Stimulated activated CD4-positive, alpha-beta T cell treated with anti-CD3 and anti-CD28 coated beads, Interleukin-1b, Interleukin-23, amount 100 ng/mL, for 48 hours (primary cell): ENCODE measurements at regions not wholly inside any gene's neighbourhood (a gene's known extent, or its start where the extent isn't known, plus 50 kb on each side); places are given as distances from the start of the nearest gene placed in this dataset.
"Not testable (repeated sequence)": the region's sequence is repeated elsewhere in the genome, so short reads cannot be mapped to it uniquely, and the experiment has no call there.

Experiments used
- DNase-seq: peaks from one replicate; pipeline ENCODE4 v3.0.0-alpha.2; 2020

- no peak for DNase-seq
Observed at GRCh38 chr3:26291840-26292239, 330.7 kb upstream of the LRRC3B start.

- no peak for DNase-seq
Observed at GRCh38 chr3:26292780-26293179, 329.8 kb upstream of the LRRC3B start.

- DNase-seq = no peak
Observed at GRCh38 chr3:26293329-26293844, 329.2 kb upstream of the LRRC3B start.

GRCh38 chr3:26307192-26307591 is 315.4 kb upstream of the LRRC3B start:
- DNase-seq = no peak

- DNase-seq = no peak
Observed at GRCh38 chr3:26307787-26308186, 314.8 kb upstream of the LRRC3B start.

- DNase-seq = no peak
Observed at GRCh38 chr3:26308454-26308853, 314.1 kb upstream of the LRRC3B start.

- DNase-seq = not testable (repeated sequence)
Observed at GRCh38 chr3:26309536-26309935, 313.0 kb upstream of the LRRC3B start.

GRCh38 chr3:26312816-26313215 is 309.8 kb upstream of the LRRC3B start:
- no peak for DNase-seq

GRCh38 chr3:26316472-26316871 is 306.1 kb upstream of the LRRC3B start:
- DNase-seq = no peak

- not testable (repeated sequence) for DNase-seq
Observed at GRCh38 chr3:26323741-26324140, 298.8 kb upstream of the LRRC3B start.

- no peak for DNase-seq
Observed at GRCh38 chr3:26340001-26340400, 282.6 kb upstream of the LRRC3B start.

- DNase-seq = no peak
Observed at GRCh38 chr3:26343647-26344046, 278.9 kb upstream of the LRRC3B start.

GRCh38 chr3:26345613-26346012 is 277.0 kb upstream of the LRRC3B start:
- no peak for DNase-seq

- no peak for DNase-seq
Observed at GRCh38 chr3:26346497-26346896, 276.1 kb upstream of the LRRC3B start.

- DNase-seq = no peak
Observed at GRCh38 chr3:26347150-26347549, 275.4 kb upstream of the LRRC3B start.

GRCh38 chr3:26350853-26351252 is 271.7 kb upstream of the LRRC3B start:
- DNase-seq = no peak

GRCh38 chr3:26353097-26353496 is 269.5 kb upstream of the LRRC3B start:
- no peak for DNase-seq

- no peak for DNase-seq
Observed at GRCh38 chr3:26358405-26358804, 264.2 kb upstream of the LRRC3B start.

GRCh38 chr3:26365706-26366105 is 256.9 kb upstream of the LRRC3B start:
- DNase-seq = no peak

GRCh38 chr3:26368312-26368711 is 254.3 kb upstream of the LRRC3B start:
- no peak for DNase-seq

GRCh38 chr3:26369133-26369532 is 253.4 kb upstream of the LRRC3B start:
- DNase-seq = no peak

- DNase-seq = no peak
Observed at GRCh38 chr3:26375843-26376530, 246.6 kb upstream of the LRRC3B start.

GRCh38 chr3:26381411-26381810 is 241.2 kb upstream of the LRRC3B start:
- no peak for DNase-seq

- no peak for DNase-seq
Observed at GRCh38 chr3:26406636-26407035, 215.9 kb upstream of the LRRC3B start.

GRCh38 chr3:26418553-26418952 is 204.0 kb upstream of the LRRC3B start:
- no peak for DNase-seq
